Stimulated activated CD4-positive, alpha-beta T cell treated with anti-CD3 and anti-CD28 coated beads, Interleukin-4, amount 100 ng/mL, for 24 hours (primary cell): ENCODE measurements at regions not wholly inside any gene's neighbourhood (a gene's known extent, or its start where the extent isn't known, plus 50 kb on each side); places are given as distances from the start of the nearest gene placed in this dataset.
A peak's percentile ranks its signal among the peaks of the same experiment; 100 is the strongest.
"Not testable (repeated sequence)": the region's sequence is repeated elsewhere in the genome, so short reads cannot be mapped to it uniquely, and the experiment has no call there.

Source experiments
- DNase-seq: peaks from one replicate; pipeline ENCODE4 v3.0.0-alpha.2; 2020

GRCh38 chr7:82701949-82702348, 258.4 kb upstream of the CACNA2D1 start:
- DNase-seq = no peak

DNA sequence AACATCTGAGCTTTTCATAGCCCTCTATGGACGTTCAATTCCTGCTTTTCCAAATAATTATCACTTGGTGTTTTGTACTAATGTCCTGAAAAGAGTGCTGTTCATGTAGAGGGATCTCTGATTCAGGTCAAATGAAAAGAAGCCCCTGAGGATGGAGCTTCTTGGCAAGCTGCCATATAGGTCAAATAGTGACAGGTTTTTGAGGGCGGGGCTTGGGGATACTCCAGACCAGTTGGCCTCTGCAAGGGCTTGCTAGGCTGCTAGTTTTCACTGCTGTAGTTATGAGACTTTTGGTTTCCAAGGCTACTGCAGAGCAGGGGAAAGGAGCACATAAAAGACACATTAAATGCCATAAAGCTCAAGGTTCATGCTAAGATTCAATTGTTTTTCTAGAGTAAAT, 257.2 kb upstream of the CACNA2D1 start:
- DNase-seq = no peak

GRCh38 chr7:82699773-82700186, 256.2 kb upstream of the CACNA2D1 start:
- DNase-seq = no peak

GRCh38 chr7:82697897-82698296, 254.3 kb upstream of the CACNA2D1 start:
- DNase-seq = no peak

DNA sequence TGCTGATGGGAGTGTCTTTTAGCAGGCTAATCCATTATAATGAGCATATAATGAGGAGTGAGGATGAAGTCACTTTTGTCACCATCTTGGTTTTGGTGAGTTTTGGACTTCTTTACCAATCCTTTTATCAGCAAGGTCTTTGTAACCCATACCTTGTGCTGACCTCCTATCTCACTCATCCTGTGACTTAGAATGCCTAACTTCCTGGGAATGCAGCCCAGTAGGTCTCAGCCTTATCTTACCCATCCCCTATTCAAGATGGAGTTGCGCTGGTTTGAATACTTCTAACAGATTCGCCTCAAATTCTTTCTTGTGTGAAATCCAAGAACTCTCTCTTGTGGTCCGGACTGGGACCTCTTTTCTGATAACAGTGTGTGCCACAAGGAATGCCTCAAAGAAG, 253.1 kb upstream of the CACNA2D1 start:
- DNase-seq = no peak

GRCh38 chr7:82694022-82694421, 250.4 kb upstream of the CACNA2D1 start:
- DNase-seq = no peak

DNA sequence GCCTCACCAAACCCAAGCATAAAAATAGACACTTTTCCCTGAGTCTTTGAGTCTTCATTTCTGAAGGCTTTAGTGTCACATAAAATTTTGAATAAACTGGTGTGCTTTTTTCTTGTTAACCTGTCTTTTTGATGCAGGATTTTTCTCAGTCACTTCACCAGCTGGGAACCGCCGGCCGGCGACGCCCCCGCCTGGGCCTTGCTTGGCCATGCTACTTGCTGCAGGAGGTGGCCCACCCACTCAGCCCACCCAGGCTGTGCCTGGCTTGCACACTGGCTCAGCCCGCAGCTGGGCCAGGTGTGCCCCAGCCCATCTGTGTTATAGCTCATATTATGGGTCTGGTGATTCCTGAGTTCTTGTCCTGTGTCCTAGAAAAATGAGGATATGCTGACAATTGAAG, 247.4 kb upstream of the CACNA2D1 start:
- DNase-seq = no peak

- DNase-seq = no peak
Measured at GRCh38 chr7:82685214-82685613, 241.6 kb upstream of the CACNA2D1 start.

- no peak for DNase-seq
Measured at GRCh38 chr7:82678716-82679115, 235.1 kb upstream of the CACNA2D1 start.

DNA sequence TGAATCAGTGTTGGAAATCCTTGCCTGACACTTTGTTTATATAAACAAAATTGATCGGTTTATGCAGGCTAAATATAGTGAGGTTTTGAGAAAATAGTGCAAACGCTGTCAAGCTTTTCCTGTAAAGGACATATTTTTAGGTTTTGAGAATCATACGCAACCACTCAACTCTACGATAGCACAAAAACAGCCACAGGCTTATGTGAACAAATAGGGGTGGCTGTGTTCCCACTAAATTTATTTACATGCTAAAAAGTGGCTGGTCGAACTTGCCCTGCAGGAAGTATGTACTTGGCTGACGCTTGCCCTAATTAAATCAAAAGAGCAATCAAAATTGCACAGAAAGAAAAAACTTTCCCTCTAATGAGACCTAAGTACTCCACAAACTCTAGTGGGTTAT, 234.7 kb upstream of the CACNA2D1 start:
- no peak for DNase-seq

DNA sequence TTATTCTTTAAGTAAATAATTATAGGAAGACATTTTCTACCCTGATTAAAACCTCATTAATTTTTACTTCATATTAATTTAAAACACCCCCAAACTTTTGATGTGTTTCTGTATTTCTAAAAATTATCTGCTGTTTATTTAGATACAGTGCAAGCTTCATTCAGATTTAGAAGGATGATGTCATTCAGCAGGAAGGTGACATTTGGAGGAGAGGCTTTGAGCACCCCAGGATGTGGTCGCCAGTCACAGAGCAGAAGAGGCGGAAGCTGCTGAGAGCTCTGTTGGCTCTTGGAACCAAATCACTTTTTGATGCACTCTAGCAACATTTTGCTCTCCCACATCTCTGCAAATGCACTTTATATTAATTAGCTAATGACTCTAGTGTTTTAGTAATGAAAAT, 233.9 kb upstream of the CACNA2D1 start:
- DNase-seq = peak; percentile 13

GRCh38 chr7:82676777-82677463, 233.3 kb upstream of the CACNA2D1 start:
- DNase-seq = no peak

DNA sequence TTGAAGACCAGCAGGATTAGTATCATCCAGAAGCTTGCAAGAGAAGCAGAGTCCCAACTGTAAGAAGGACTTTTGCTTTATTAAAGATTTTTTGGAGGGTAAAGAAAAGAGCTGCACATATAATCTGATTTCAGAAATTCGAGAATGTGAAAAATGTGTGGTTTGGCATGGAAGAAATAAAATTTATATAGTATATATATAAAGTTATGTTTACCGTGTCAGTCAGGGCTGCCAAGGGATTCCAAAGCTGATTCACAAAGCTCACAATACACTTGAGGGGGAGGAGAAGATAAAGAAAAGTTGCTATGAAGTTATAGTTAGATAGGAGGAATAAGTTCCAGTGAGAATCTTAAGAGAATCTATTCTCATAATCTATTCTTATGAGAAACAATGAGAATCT, 231.8 kb upstream of the CACNA2D1 start:
- DNase-seq = no peak

DNA sequence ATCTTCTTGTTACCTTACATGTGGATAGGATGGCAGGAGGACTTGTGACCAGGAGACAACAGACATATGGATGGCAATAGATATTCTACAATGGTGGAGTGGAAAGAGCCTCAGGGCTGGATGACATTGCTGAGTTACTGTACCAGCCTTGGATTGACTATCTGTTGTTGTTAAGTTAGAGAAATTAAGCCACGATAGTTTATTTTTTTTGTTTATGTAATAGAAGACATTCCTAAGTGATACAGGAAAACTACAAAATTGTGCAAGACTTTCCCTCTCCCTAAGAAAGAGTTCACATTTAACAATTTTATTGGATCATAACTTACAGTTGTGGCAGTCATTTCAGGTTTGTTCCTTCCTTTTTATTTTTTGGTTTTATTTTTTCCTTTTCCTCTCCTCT, 230.7 kb upstream of the CACNA2D1 start:
- no peak for DNase-seq

GRCh38 chr7:82672078-82672477, 228.5 kb upstream of the CACNA2D1 start:
- DNase-seq = no peak

- no peak for DNase-seq
Measured at GRCh38 chr7:82669141-82669540, 225.6 kb upstream of the CACNA2D1 start.

GRCh38 chr7:82668676-82669075, 225.1 kb upstream of the CACNA2D1 start:
- DNase-seq = no peak

DNA sequence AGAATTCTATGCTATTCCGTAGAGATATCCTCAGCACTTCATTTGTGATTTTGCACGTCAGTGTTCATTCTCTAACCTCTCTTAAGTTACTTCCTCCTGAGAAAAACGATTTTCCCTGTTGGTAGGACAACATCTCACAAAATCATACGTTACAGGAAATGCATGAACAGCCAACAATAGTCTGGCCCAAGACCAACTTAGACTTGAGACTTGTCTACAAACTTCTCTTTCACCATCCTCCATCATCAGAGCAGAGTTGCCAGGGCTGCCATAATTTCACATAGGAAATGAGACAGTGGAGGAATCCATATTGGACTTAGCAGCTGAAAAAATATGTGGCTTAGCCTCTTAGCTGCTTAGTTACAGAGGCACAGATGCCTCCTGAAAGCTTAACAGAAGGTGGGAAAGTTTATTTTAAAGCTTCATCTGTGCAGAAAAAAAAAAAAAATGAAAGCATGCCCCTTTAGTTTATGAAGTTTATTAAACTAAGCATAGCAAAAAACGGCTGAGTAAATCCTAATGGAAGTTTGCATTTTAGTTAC, 222.5 kb upstream of the CACNA2D1 start:
- DNase-seq = no peak

DNA sequence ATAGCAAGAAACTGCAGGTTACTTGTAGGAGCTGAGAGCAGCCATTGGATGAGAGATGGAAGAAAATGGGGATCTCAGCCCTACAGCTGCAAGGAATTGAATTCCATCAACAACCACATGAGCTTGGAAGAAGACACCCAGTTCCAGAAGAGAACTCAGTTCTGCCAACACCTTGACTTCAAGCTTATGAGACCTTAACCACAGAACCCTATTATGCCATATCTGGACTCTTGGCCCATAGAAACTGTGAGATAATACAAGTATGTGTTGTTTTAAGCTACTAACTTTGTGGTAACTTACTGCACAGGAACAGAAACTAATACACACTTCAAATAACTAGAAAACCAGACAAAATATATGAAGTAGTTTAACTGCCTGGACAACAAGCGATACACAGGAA, 212.4 kb upstream of the CACNA2D1 start:
- no peak for DNase-seq

GRCh38 chr7:82650095-82650494, 206.5 kb upstream of the CACNA2D1 start:
- not testable (repeated sequence) for DNase-seq

GRCh38 chr7:82633592-82633991, 190.0 kb upstream of the CACNA2D1 start:
- DNase-seq = no peak

- no peak for DNase-seq
Measured at GRCh38 chr7:82631998-82632397, 188.4 kb upstream of the CACNA2D1 start.

GRCh38 chr7:82629583-82629982, 186.0 kb upstream of the CACNA2D1 start:
- no peak for DNase-seq

GRCh38 chr7:82625377-82625776, 181.8 kb upstream of the CACNA2D1 start:
- no peak for DNase-seq

GRCh38 chr7:82624965-82625364, 181.4 kb upstream of the CACNA2D1 start:
- no peak for DNase-seq
